Activated naive CD8-positive, alpha-beta T cell (primary cell): ENCODE measurements at regions not wholly inside any gene's neighbourhood (a gene's known extent, or its start where the extent isn't known, plus 50 kb on each side); places are given as distances from the start of the nearest gene placed in this dataset.

Experiments used
- H3K27ac Mint-ChIP-seq: one replicate; pipeline ENCODE4 v1.8.0; 2021; ENCODE audit warnings: mixed read lengths
- H3K27me3 Mint-ChIP-seq: one replicate; pipeline ENCODE4 v1.8.0; 2021; ENCODE audit warnings: mixed read lengths
- H3K36me3 Mint-ChIP-seq: one replicate; pipeline ENCODE4 v1.8.0; 2021; ENCODE audit warnings: mixed read lengths
- H3K4me1 Mint-ChIP-seq: one replicate; pipeline ENCODE4 v1.8.0; 2021; ENCODE audit warnings: low read depth, mixed read lengths
- H3K4me3 Mint-ChIP-seq: one replicate; pipeline ENCODE4 v1.8.0; 2021; ENCODE audit warnings: mild to moderate bottlenecking, mixed read lengths
- H3K9me3 Mint-ChIP-seq: one replicate; pipeline ENCODE4 v1.8.0; 2021; ENCODE audit warnings: low read depth, mixed read lengths

DNA sequence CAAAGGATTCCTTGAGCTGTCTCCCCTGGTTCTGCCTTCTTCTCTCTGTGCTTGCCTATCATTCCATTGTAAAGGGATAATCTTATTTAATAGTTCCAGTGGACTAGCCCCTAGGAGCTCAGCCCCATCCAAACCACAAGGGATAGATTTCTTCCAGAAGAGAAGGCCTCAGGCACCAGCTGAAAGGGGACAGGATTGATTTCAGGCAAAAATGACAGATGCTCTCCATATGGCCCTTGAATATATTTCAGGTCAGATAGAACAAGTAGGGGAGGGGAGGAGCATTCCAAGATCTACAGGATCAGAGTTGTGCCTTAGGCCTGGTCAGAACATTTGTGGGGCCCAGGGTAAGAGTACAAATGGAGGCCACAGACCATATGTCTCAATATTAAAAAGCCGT lies 85.3 kb downstream of the RPLP1 start:
- H3K9me3 Mint-ChIP-seq: no peaks in the 10 kb centered on the region
- peaks cover 3% of the 10 kb centered on the region for H3K27me3 Mint-ChIP-seq
- no peaks in the 10 kb centered on the region for H3K4me1 Mint-ChIP-seq
- H3K36me3 Mint-ChIP-seq: no peaks in the 10 kb centered on the region
- no peak overlapping the region for H3K27ac Mint-ChIP-seq
- H3K4me3 Mint-ChIP-seq: no peak overlapping the region

DNA sequence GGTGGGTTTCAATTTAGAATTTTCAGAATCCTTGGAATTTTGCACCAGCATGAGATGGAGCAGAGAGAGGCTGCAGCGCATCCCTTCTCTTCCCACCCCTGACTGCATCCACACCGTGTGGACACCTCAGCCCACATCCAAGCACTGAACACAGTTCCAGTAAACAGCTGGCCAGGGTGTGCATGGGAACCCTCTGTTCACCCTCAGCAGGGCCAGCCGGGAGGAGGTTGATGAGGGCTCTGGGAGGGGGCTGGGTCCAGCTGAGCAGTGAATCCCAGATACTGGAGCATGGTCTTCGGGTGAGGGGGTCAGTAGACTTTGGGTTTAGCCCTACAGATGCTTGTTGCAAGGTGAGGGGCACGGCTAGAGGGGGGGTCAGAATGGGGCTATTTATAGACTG lies 85.8 kb downstream of the RPLP1 start:
- Mint-ChIP-seq H3K4me3 (no peak overlapping the region), H3K36me3 (no peaks in the 10 kb centered on the region), H3K9me3 (no peaks in the 10 kb centered on the region), H3K27ac (no peak overlapping the region), H3K4me1 (no peaks in the 10 kb centered on the region), H3K27me3 (peaks cover 3% of the 10 kb centered on the region)

DNA sequence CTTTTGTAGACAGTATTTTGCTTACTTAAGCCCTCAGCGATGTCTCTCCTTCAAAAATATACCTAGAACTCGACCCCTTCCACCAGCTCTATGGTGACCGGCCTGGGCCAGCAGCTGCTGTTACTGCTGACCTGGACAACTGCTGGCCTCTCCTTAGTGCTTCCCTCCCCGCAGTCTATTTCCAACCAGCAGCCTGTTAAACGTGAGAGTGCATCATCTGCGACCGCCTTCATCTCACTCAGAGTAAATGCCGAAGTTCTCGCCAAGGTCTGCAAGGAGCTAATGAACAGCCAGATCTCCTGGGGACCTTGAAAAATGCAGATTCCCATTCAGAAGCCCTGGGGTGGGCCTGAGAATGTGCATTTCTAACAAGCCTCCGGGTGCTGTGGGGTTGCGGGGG lies 86.7 kb downstream of the RPLP1 start:
- peaks cover 3% of the 10 kb centered on the region for H3K27me3 Mint-ChIP-seq
- H3K36me3 Mint-ChIP-seq: no peaks in the 10 kb centered on the region
- H3K9me3 Mint-ChIP-seq: no peaks in the 10 kb centered on the region
- H3K4me1 Mint-ChIP-seq: no peaks in the 10 kb centered on the region
- H3K4me3 Mint-ChIP-seq: no peak overlapping the region
- no peak overlapping the region for H3K27ac Mint-ChIP-seq

DNA sequence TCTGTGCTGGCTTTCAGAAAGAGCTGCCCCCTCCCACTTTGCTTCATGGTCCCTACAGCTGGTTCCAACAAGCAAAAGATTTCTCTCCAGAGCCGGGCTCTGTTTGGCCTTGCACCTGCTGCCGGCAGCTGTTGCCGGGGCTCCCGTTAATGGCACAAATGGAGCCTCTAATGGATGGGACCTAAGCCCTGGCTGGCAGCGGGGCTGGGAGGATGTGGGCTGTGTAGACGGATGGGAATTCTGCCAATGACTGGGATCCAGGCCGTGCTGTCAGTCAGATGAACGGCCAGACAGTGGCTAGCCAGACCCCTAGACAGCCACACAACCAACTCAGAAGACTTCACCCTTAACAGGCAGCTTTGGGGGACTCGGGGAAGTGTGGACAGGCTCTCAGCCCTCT lies 88.0 kb downstream of the RPLP1 start:
- Mint-ChIP-seq H3K4me3 (no peak overlapping the region), H3K4me1 (no peaks in the 10 kb centered on the region), H3K9me3 (no peaks in the 10 kb centered on the region), H3K27ac (no peak overlapping the region), H3K36me3 (no peaks in the 10 kb centered on the region), H3K27me3 (no peaks in the 10 kb centered on the region)

DNA sequence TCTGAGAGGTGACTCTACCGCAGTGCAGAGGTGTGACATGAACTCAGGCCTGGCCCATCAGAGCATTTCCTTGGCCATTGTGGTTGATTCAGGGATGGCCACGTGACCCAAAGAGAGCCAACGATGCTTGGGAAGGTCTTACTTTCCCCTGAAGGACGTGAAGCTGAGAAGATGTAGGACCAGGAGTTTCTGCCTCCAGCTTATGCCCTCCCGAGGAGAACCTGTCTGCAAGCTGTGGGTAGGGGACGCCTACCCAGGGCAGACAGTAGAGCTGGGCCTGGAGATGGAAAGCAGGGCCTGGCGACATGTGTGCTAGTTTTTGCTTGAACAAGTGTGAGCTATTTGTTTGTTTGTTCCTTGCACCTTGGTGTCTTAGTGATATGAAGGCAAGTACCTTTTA lies 89.4 kb downstream of the RPLP1 start:
- no peaks in the 10 kb centered on the region for H3K4me1 Mint-ChIP-seq
- no peak overlapping the region for H3K27ac Mint-ChIP-seq
- no peaks in the 10 kb centered on the region for H3K27me3 Mint-ChIP-seq
- no peak overlapping the region for H3K4me3 Mint-ChIP-seq
- no peaks in the 10 kb centered on the region for H3K9me3 Mint-ChIP-seq
- no peaks in the 10 kb centered on the region for H3K36me3 Mint-ChIP-seq

DNA sequence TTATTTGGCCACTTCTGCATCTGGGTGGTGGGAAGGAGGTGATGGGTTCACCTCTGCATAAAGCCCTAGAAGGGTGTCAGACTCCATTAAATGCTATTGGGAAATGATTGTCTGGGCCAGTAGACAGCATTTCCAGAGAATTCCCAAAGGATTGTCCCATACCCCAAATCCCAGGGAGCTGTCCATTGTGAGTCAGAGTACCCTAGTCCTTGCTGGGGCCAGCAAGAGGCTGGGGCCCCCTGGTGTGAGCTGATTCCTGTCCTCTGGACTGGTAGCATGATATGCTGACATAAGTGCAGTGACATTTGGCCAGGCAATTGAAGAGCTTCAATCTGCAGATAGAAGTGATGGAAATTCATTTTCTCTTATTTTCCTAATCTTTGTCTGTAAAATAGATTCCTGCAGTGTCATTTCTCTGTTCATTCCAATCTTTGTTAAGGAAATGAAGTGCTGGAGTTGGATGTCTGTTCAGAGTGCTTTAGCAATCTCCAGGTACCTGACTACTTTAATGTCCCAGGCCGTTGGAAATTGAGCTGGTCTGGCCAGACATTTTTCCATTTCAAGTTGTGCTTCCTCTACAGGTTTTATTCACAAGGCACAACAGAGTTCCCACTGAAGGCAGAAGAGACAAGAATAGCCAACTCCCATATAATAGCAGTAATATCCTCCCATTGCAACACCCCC lies 91.2 kb downstream of the RPLP1 start:
- Mint-ChIP-seq H3K36me3 (no peaks in the 10 kb centered on the region), H3K4me3 (no peak overlapping the region)

DNA sequence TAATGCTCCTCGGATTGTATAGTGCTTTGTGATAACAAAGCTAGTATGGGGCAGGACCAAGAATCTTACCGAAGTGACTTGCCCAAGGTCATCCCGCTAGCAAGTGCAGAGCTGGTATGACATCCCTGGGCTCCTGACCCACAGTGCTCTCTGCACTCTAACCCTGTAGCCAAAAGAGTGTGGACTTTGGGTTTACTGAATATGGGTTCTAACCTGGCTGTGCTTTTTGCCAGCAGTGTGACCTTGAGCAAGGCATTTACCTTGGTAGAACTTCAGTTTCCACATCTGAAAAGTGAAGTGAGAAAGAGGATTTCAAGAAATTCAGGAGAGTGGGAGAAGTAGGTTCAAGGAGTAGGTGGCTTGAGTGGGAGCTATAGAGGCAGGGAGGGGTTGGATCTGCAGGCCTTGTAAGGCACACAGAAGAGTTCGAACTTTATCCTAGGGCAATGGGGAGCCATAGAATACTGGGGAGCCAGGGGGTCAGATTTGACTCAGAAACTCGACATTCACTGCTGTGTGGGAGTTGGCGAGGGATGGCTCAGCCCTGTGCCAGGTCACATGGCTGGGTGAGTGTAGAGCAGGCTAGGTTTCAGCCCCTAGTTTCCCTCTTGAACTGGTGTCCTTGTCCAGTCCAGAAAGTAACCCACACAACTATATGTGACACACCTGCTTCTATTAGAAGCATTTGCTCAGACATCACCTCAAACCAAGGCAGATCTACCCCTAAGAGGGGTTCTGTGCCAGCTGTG lies 91.9 kb downstream of the RPLP1 start:
- no peak overlapping the region for H3K4me3 Mint-ChIP-seq
- H3K27me3 Mint-ChIP-seq: peaks cover 3% of the 10 kb centered on the region
- no peak overlapping the region for H3K27ac Mint-ChIP-seq
- H3K4me1 Mint-ChIP-seq: no peaks in the 10 kb centered on the region
- no peaks in the 10 kb centered on the region for H3K9me3 Mint-ChIP-seq
- H3K36me3 Mint-ChIP-seq: no peaks in the 10 kb centered on the region

More for the DNA sequence above, 91.2 kb downstream of the RPLP1 start:
- Mint-ChIP-seq H3K27ac (no peak overlapping the region), H3K4me1 (no peaks in the 10 kb centered on the region), H3K27me3 (peaks cover 3% of the 10 kb centered on the region), H3K9me3 (no peaks in the 10 kb centered on the region)

DNA sequence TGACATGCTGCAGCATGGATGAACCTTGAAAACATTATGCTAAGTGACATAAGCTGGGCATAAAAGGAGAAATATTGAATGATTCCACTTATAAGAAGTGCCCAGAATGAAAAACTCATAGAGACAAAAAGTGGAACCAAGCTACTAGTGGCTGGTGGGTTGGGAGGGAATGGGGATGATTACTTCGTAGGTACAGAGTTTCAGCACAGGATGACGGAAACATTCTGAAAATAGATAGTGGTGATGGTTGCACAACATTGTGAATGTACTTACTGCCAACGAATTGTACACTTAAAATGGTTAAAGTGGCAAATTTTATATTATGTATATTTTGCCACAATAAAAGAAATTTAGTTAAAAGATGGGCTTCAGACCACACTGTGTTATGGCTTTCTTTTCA lies 93.6 kb downstream of the RPLP1 start:
- Mint-ChIP-seq H3K27ac (no peak overlapping the region), H3K9me3 (peaks cover 2% of the 10 kb centered on the region), H3K27me3 (peaks cover 6% of the 10 kb centered on the region), H3K4me1 (no peaks in the 10 kb centered on the region), H3K36me3 (peaks cover 3% of the 10 kb centered on the region), H3K4me3 (no peak overlapping the region)

DNA sequence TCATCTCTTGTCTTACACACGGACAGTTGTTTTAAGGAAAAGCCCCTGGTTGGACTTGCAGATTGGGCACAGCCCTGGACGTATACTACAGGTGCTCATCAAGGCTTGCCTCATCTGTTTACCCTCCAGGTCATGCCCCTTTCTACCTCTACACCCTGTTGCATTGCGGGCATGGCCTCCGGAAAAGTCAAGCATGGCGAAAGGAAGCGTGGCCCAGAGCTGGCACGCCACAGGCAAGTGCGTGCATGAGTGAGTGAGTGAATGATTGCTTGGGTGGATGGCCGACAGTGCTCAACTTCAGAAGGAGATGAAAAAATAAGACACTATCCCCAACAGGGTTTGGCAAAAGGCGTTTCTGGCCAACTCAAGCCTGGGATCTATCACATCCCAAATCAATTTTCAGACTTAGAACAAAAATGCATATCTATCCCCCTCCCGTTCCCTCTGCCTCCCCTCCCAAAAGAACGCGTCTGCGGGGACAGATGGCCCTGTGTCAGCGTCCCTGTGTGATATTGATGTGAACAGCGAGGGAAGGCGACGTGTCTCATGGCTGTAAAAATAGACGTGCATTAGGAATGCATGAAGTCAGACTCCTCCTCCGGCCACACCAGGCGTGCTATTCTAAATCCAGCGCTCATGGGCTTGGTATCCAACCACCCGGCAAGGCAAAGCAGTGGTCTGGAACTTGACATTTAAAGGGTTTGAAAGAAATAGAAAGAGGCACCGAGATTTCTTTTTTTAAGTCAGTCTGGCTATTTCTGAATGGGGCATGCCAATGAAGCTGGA lies 96.0 kb downstream of the RPLP1 start:
- no peak overlapping the region for H3K27ac Mint-ChIP-seq
- H3K27me3 Mint-ChIP-seq: peaks cover 6% of the 10 kb centered on the region
- no peaks in the 10 kb centered on the region for H3K4me1 Mint-ChIP-seq
- peaks cover 9% of the 10 kb centered on the region for H3K36me3 Mint-ChIP-seq
- H3K4me3 Mint-ChIP-seq: no peak overlapping the region
- peaks cover 11% of the 10 kb centered on the region for H3K9me3 Mint-ChIP-seq

DNA sequence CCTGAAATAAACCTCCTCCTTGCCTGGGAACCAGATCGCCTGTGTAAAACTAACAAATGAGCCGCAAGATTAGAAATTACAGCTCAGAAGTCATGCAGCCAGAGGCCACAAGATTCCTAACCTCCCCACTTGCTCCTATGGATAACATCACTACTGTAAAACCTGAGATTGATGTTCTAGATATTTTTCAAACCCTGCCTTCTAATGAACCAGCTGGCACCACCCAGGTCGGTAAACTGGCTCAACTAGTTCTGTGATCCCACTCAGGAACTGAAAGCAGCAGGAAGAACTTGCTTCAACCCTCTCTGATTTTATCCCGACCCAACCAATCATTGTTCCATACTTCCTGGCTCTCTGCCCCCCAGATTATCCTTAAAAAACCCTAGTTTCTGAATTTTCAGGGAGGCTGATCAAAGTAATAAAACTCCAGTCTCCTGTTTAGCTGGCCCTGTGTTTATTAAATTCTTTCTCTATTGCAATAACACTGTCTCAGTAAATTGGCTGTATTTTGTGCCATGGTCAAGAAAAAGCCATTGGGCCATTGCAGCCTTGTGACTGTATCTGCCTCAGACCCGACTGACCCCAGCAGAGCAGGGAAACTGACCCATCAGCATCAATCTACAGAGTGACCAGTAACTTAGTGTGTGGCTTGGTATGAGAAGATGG lies 98.9 kb downstream of the RPLP1 start:
- no peak overlapping the region for H3K4me3 Mint-ChIP-seq

DNA sequence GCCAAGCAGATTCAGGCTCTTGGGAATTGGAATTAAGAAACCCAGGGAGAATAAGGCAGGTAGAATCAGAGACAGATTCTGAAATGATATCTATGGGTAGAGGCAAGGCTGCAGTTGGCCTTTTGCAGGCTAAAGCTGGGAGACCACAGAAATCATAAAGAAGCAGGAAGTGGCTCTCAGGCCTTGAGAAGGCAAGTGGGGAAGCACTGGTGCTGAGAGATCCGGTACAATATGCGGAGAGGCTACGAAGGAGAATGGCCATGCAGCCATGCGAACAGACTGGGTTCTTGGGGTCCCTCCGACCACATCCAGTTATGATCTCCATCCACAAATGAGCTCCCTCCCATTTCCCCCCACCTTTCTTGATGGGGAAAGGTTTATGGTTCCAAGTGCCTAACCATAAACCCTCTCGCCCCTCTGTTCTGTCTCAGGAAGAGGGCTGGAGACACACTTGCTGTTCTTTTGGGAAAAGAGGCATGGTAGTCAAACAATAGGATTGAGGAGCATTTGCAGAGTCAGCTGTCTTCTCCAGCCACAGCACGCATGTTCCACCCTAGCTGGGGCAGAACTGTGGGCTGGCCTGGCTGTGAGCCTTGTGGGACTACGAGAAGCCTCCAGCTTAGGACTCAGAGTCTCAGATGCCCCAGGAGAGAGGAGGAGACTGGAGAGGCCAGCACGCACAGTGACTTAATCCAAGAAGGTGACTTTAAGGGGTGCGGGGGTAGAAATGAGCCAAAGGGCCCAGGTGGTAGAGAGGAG lies 99.6 kb downstream of the RPLP1 start:
- H3K27ac Mint-ChIP-seq: no peak overlapping the region
- H3K27me3 Mint-ChIP-seq: peaks cover 6% of the 10 kb centered on the region
- peaks cover 11% of the 10 kb centered on the region for H3K9me3 Mint-ChIP-seq
- H3K4me3 Mint-ChIP-seq: no peak overlapping the region
- H3K4me1 Mint-ChIP-seq: no peaks in the 10 kb centered on the region
- peaks cover 9% of the 10 kb centered on the region for H3K36me3 Mint-ChIP-seq

More for the DNA sequence above, 98.9 kb downstream of the RPLP1 start:
- H3K4me1 Mint-ChIP-seq: no peaks in the 10 kb centered on the region
- peaks cover 9% of the 10 kb centered on the region for H3K36me3 Mint-ChIP-seq
- peaks cover 6% of the 10 kb centered on the region for H3K27me3 Mint-ChIP-seq
- peaks cover 11% of the 10 kb centered on the region for H3K9me3 Mint-ChIP-seq
- no peak overlapping the region for H3K27ac Mint-ChIP-seq

DNA sequence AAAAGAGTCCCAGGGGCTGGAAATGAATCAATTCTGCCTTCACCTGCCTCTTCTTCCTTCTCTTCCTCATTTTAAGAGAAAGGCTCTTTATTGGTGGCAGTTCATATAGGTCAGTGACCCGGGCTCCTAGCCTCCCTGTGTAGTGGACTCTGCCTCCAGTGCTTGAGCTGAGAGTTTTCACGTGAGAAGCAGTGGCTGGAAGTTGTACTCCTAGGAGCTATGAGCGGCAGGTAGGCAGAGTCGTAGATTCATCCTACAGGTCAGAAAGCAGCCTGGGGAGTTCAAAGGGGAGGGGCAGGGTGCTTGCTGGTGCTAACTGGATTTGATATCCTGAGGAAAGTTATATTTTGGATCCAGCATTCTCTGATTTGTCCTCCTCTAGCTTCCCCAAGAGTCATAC lies 101.1 kb downstream of the RPLP1 start:
- H3K27ac Mint-ChIP-seq: no peak overlapping the region
- peaks cover 11% of the 10 kb centered on the region for H3K9me3 Mint-ChIP-seq
- no peak overlapping the region for H3K4me3 Mint-ChIP-seq

DNA sequence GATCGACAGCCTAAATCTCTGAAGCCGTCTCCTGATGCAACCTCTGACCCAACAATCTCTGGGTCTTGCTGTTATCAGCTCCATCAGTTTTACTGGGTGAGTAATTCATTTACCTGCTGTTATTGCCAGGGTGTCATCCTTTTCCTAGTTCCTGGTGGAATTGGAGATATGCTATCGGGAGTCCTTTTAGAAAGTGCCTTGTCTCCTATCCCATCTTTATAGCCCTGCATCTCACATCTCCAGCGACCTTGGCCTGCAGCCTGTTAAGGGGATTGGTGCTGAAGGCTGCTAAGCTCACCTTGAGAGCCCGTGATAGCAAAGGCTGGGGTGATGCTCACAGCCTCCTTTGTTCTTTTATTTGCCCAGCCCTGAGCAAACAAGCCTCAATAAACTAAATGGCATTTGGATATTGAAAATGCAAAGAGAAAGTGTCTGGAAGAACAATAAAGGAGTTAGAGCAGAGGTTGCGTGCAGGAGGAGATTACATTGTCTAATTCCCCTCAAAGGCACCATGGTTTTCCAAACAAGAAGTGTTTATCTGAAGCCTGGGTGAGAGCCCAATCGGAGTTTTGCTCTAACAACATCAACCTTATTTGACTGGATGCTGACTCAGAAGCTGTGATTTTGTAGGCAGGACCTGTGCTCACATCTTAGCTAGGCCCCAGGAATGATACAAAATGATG lies 101.8 kb downstream of the RPLP1 start:
- peaks cover 11% of the 10 kb centered on the region for H3K9me3 Mint-ChIP-seq
- peaks cover 9% of the 10 kb centered on the region for H3K36me3 Mint-ChIP-seq
- H3K27ac Mint-ChIP-seq: no peak overlapping the region
- no peak overlapping the region for H3K4me3 Mint-ChIP-seq
- peaks cover 3% of the 10 kb centered on the region for H3K27me3 Mint-ChIP-seq
- H3K4me1 Mint-ChIP-seq: no peaks in the 10 kb centered on the region

More for the DNA sequence above, 101.1 kb downstream of the RPLP1 start:
- H3K36me3 Mint-ChIP-seq: peaks cover 9% of the 10 kb centered on the region
- no peaks in the 10 kb centered on the region for H3K4me1 Mint-ChIP-seq
- peaks cover 3% of the 10 kb centered on the region for H3K27me3 Mint-ChIP-seq

DNA sequence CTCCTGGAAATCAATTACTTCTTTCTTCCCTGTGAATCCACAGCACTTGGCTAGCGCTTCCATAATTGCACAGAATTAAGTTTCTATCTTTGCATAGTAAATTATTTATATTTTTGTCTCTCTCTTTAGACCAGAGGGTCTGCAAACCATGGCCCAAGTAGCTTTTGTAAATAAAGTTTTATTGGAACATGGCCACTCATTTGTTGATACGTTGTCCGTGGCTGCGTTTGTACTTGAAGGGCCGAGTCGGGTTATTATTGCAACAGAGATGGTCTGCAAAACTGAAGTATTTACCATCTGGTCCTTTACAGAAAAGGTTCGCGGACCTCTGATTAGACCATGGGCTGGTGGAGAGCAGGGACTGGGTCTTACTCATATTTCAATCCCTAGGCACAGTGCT lies 102.5 kb downstream of the RPLP1 start:
- Mint-ChIP-seq H3K27me3 (no peaks in the 10 kb centered on the region), H3K36me3 (peaks cover 9% of the 10 kb centered on the region), H3K9me3 (peaks cover 11% of the 10 kb centered on the region), H3K27ac (no peak overlapping the region), H3K4me3 (no peak overlapping the region), H3K4me1 (no peaks in the 10 kb centered on the region)
